CD4-positive, alpha-beta memory T cell (primary cell): ENCODE measurements at regions not wholly inside any gene's neighbourhood (a gene's known extent, or its start where the extent isn't known, plus 50 kb on each side); places are given as distances from the start of the nearest gene placed in this dataset.

Source experiments
- CTCF ChIA-PET: fragments of 350-600 bp; sonication (Branson Sonifier 250); formaldehyde crosslinking; loops from one replicate; lab custom pipeline; 2021; ENCODE audit warnings: inconsistent platforms; ENCODE audit not compliant: partially characterized antibody; lab: Charles Lee
- POLR2A ChIA-PET: fragments of 350-600 bp; sonication (Branson Sonifier 250); formaldehyde crosslinking; loops from one replicate; lab custom pipeline; 2021; ENCODE audit not compliant: partially characterized antibody; lab: Charles Lee
- DNase-seq, 5 donors: peaks; one replicate each; pipeline versions ENCODE4 v3.0.0 to v3.0.0-alpha.2; 2020 to 2022; ENCODE audit warnings: mixed read lengths in 1 of 5
- H3K27ac ChIP-seq: one replicate; pipeline ENCODE4 v1.7.0; 2013; ENCODE audit warnings: low read depth, low read length
- H3K27me3 ChIP-seq: 2 replicates; pipeline ENCODE4 v1.7.0; 2013; ENCODE audit warnings: mild to moderate bottlenecking, low read length, moderate library complexity; ENCODE audit not compliant: insufficient read depth
- H3K36me3 ChIP-seq: 2 replicates; pipeline ENCODE4 v1.7.0; 2013; ENCODE audit warnings: mild to moderate bottlenecking, low read length, moderate library complexity; ENCODE audit not compliant: insufficient read depth
- H3K4me1 ChIP-seq: 2 replicates; pipeline ENCODE4 v1.7.0; 2013; ENCODE audit warnings: mild to moderate bottlenecking, low read length, moderate library complexity; ENCODE audit not compliant: insufficient read depth
- H3K4me3 ChIP-seq, 2 donors: one replicate each; pipeline ENCODE4 v1.7.0; 2013; ENCODE audit warnings: low read length in 2 of 2, mild to moderate bottlenecking in 1 of 2
- H3K9me3 ChIP-seq, 2 donors: one replicate each; pipeline ENCODE4 v1.7.0; 2013; ENCODE audit warnings: low read length in 2 of 2, control low read depth in 1 of 2; ENCODE audit not compliant: control insufficient read depth in 1 of 2
- H3K27ac Mint-ChIP-seq, 7 donors: one replicate each; pipeline ENCODE4 v1.8.0; 2020 to 2021; ENCODE audit warnings: mixed read lengths in 7 of 7, mild to moderate bottlenecking in 6 of 7, inconsistent platforms in 3 of 7, moderate library complexity in 3 of 7
- H3K27me3 Mint-ChIP-seq, 2 donors: one replicate each; pipeline ENCODE4 v1.8.0; 2020 to 2021; ENCODE audit warnings: mixed read lengths in 2 of 2
- H3K36me3 Mint-ChIP-seq, 2 donors: one replicate each; pipeline ENCODE4 v1.8.0; 2020 to 2021; ENCODE audit warnings: mixed read lengths in 2 of 2, inconsistent platforms in 1 of 2, mild to moderate bottlenecking in 1 of 2
- H3K4me1 Mint-ChIP-seq, 4 donors: one replicate each; pipeline ENCODE4 v1.8.0; 2020 to 2021; ENCODE audit warnings: mixed read lengths in 4 of 4, mild to moderate bottlenecking in 1 of 4
- H3K4me3 Mint-ChIP-seq, 8 donors: one replicate each; pipeline ENCODE4 v1.8.0; 2020 to 2021; ENCODE audit warnings: mixed read lengths in 8 of 8, mild to moderate bottlenecking in 7 of 8, moderate library complexity in 6 of 8, inconsistent platforms in 3 of 8
- H3K9me3 Mint-ChIP-seq, 8 donors: one replicate each; pipeline ENCODE4 v1.8.0; 2020 to 2021; ENCODE audit warnings: mixed read lengths in 8 of 8, mild to moderate bottlenecking in 5 of 8, inconsistent platforms in 3 of 8, moderate library complexity in 1 of 8
- intact Hi-C: fragments of 100-400 bp; cut with micrococcal nuclease; formaldehyde crosslinking; loops from one replicate; pipeline ENCODE4 v1.15.1; 2023

DNA sequence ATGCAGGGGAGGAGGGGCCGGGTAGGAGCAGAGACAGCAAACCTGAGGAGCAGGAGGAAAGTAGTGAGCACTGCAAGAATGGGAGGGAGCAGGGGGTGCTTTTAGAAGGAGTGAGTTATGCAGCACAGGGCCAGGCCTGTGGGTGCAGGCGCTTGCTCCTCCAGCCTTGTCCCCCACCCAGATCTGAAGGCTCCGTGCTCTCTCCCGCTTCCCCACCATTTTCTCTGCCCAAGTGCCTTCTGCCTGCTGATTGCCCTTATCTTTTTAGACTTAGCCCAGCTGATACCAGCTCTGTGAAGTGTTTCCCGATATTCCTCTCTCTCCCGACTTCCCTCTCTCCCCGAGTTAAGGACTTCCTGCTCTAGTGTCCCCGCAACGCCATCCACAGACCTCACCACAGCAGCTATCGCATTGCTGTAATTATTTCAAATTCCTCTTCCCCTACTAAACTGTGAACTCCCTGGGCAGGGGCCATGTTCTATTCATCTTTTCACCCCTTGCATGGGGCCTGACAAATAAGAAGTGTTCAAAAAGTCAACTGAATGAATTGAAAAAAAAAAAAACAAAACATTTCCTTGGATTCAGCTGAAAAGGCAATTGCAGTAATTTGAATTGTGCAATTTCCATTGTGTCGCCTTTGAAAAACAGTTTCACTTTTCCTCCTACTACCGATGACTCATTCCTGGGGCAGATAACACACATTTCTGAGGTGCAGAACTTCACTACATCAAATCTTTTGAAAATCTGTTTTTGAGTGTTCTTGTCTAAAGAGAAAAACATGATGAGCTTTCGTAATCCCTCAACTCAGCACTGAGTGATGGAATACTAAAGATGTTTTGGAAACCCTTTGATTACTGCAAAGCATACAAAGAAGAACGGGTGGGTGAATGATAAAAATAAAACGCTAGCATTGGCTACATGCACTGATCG lies 69.7 kb upstream of the BMAL1 start:
- H3K4me1 ChIP-seq: peaks cover 26% of the 10 kb centered on the region
- CTCF ChIA-PET: interaction anchor here (1.0 to 5.6 kb wide), 6 partner anchors 24 to 144 kb away, joined by 3 to 41 read pairs (median 10); no protein-coding TSS in a partner anchor
- intact Hi-C loops: loop anchor here (1.0 to 5.0 kb wide), 5 partner anchors 25 to 127 kb away; partner anchors contain the start of gene BMAL1
- no peaks in the 10 kb centered on the region for H3K27me3 ChIP-seq
- Mint-ChIP-seq H3K36me3 (no peaks in the 10 kb centered on the region), H3K27ac (peak overlapping the region; percentile 70 to 89 (median 87)), H3K27me3 (no peaks in the 10 kb centered on the region), H3K4me3 (peak overlapping the region; percentile 86 to 93 (median 92)), H3K4me1 (peaks cover 17 to 37% (median 26%) of the 10 kb centered on the region in 4 donors), H3K9me3 (peaks cover 0 to 1% (median 0%) of the 10 kb centered on the region in 8 donors)
- POLR2A ChIA-PET: interaction anchor here (0.6 to 1.0 kb wide), 3 partner anchors 70 to 254 kb away, joined by 3 read pairs; no protein-coding TSS in a partner anchor
- H3K27ac ChIP-seq: peak overlapping the region; percentile 10
- no peaks in the 10 kb centered on the region for H3K36me3 ChIP-seq
- peak; percentile 36 to 54 (median 39) for DNase-seq
- no peaks in the 10 kb centered on the region for H3K9me3 ChIP-seq
- peak overlapping the region; percentile 37 to 73 for H3K4me3 ChIP-seq

DNA sequence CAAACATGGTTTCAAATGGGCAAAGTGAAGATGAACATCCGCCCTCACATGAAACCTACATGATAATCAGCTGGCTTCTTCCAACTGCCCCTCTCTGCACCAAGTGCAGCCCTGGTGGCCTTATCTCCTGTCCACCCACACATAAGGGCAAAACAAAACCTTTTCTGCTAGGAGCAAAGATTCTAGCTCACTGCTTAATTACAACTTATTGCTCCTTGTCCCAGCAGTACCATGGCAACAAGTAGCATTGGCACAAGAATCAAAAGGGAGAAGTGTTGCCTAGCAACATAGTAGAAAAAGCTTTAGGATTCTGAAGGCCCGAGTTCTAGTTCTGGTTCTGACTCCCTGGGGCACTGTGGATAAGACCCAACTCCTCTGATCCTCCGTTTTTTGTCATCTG lies 68.7 kb upstream of the BMAL1 start:
- Histone ChIP-seq H3K27me3 (no peaks in the 10 kb centered on the region), H3K27ac (no peak overlapping the region), H3K4me3 (no peak overlapping the region), H3K4me1 (peaks cover 26% of the 10 kb centered on the region), H3K9me3 (no peaks in the 10 kb centered on the region), H3K36me3 (no peaks in the 10 kb centered on the region)
- DNase-seq: peak in 1 of 5 donors; percentile 7
- POLR2A ChIA-PET: interaction anchor here (1.0 to 1.3 kb wide), 2 partner anchors 130 to 135 kb away, joined by 3 to 5 read pairs; no protein-coding TSS in a partner anchor
- peak overlapping the region in 7 of 8 donors; percentile 17 to 93 (median 63) for H3K4me3 Mint-ChIP-seq
- H3K27ac Mint-ChIP-seq: peak overlapping the region in 4 of 7 donors; percentile 6 to 43 (median 32)
- H3K4me1 Mint-ChIP-seq: peaks cover 17 to 37% (median 26%) of the 10 kb centered on the region in 4 donors
- no peaks in the 10 kb centered on the region for H3K36me3 Mint-ChIP-seq
- no peaks in the 10 kb centered on the region for H3K27me3 Mint-ChIP-seq
- CTCF ChIA-PET: interaction anchor here (1.2 to 5.6 kb wide), 6 partner anchors 25 to 257 kb away, joined by 3 to 41 read pairs (median 7); no protein-coding TSS in a partner anchor
- intact Hi-C loops: loop anchor here (1.0 to 5.0 kb wide), 5 partner anchors 26 to 126 kb away; partner anchors contain the start of gene BMAL1
- H3K9me3 Mint-ChIP-seq: peaks cover 0 to 1% (median 0%) of the 10 kb centered on the region in 8 donors

GRCh38 chr11:13209379-13209778 lies 68.2 kb upstream of the BMAL1 start:
- Mint-ChIP-seq H3K9me3 (peaks cover 0 to 1% (median 0%) of the 10 kb centered on the region in 8 donors), H3K36me3 (no peaks in the 10 kb centered on the region), H3K4me3 (peak overlapping the region in 5 of 8 donors; percentile 9 to 42 (median 37)), H3K4me1 (peaks cover 17 to 37% (median 26%) of the 10 kb centered on the region in 4 donors), H3K27ac (peak overlapping the region in 4 of 7 donors; percentile 6 to 38 (median 32)), H3K27me3 (no peaks in the 10 kb centered on the region)
- ChIA-PET POLR2A (interaction anchor here (1.3 kb wide), 1 partner anchor 134 kb away, joined by 5 read pairs; no protein-coding TSS in a partner anchor), CTCF (interaction anchor here (0.8 to 5.6 kb wide), 12 partner anchors 10 to 256 kb away, joined by 3 to 41 read pairs (median 4); no protein-coding TSS in a partner anchor)
- no peak for DNase-seq
- H3K27ac ChIP-seq: no peak overlapping the region
- H3K4me1 ChIP-seq: peaks cover 26% of the 10 kb centered on the region
- intact Hi-C loops: loop anchor here (2.0 to 5.0 kb wide), 2 partner anchors 48 to 67 kb away; partner anchors contain the start of gene BMAL1
- no peaks in the 10 kb centered on the region for H3K36me3 ChIP-seq
- H3K27me3 ChIP-seq: no peaks in the 10 kb centered on the region
- H3K4me3 ChIP-seq: no peak overlapping the region
- no peaks in the 10 kb centered on the region for H3K9me3 ChIP-seq

DNA sequence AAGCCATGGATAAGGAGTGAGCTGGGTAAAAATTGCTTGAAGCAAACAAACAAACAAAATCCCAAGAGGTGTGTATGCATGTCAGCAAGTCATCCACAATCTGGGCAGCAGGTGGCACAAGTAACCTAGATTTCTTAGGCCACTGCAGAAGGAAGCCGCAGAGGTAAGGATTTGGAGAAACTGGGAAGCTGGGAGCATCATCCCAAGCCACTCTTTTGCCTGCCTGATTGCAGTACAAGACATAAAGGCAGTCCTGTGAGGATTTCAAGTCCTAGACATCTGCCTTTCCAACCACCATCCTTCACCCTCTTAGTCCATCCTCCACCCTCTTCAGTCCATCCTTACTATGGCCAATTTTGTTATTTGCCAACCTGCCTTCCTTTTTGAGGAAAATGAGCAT lies 67.2 kb upstream of the BMAL1 start:
- Mint-ChIP-seq H3K27me3 (no peaks in the 10 kb centered on the region), H3K36me3 (no peaks in the 10 kb centered on the region), H3K27ac (peak overlapping the region in 2 of 7 donors; percentile 37 to 42), H3K4me1 (peaks cover 17 to 34% (median 25%) of the 10 kb centered on the region in 4 donors), H3K4me3 (no peak overlapping the region), H3K9me3 (peaks cover 0 to 1% (median 0%) of the 10 kb centered on the region in 8 donors)
- Histone ChIP-seq H3K9me3 (no peaks in the 10 kb centered on the region), H3K27ac (no peak overlapping the region), H3K36me3 (no peaks in the 10 kb centered on the region), H3K4me3 (no peak overlapping the region), H3K4me1 (peaks cover 24% of the 10 kb centered on the region), H3K27me3 (no peaks in the 10 kb centered on the region)
- ChIA-PET POLR2A (no interaction called here), CTCF (interaction anchor here (0.8 to 5.6 kb wide), 13 partner anchors 9 to 255 kb away, joined by 3 to 41 read pairs (median 4); no protein-coding TSS in a partner anchor)
- intact Hi-C loops: loop anchor here (1.0 kb wide), 1 partner anchor 134 kb away; no protein-coding TSS in a partner anchor
- peak in 4 of 5 donors; percentile 13 to 20 (median 14) for DNase-seq

DNA sequence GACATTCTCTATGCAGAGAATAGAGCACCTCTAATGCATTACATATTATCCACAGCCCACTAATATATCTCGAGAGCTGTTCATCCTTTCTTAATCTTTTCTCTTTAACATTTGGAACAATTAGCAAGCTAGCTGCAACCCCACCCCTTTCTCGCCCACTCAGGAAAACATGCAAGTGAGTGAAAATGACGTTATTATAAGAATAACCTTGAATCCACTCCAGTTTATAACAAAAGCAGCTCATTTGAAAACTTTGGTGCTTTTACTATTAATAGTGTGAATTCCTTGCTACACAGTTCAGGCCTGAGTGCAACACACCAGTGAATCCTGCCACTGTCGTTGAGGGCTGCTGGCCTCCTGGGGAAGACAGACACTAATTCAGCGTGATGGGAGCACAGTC lies 63.3 kb upstream of the BMAL1 start:
- Mint-ChIP-seq H3K4me3 (no peak overlapping the region), H3K4me1 (peaks cover 0 to 5% (median 2%) of the 10 kb centered on the region in 4 donors), H3K36me3 (no peaks in the 10 kb centered on the region), H3K27ac (no peak overlapping the region), H3K9me3 (peaks cover 0 to 2% (median 0%) of the 10 kb centered on the region in 8 donors), H3K27me3 (no peaks in the 10 kb centered on the region)
- Histone ChIP-seq H3K9me3 (no peaks in the 10 kb centered on the region), H3K27ac (no peak overlapping the region), H3K4me3 (no peak overlapping the region), H3K4me1 (no peaks in the 10 kb centered on the region), H3K27me3 (no peaks in the 10 kb centered on the region), H3K36me3 (no peaks in the 10 kb centered on the region)
- CTCF ChIA-PET: interaction anchor here (1.1 to 1.2 kb wide), 2 partner anchors 24 to 168 kb away, joined by 3 to 6 read pairs; no protein-coding TSS in a partner anchor
- POLR2A ChIA-PET: no interaction called here
- intact Hi-C loops: no loop called here
- no peak for DNase-seq

DNA sequence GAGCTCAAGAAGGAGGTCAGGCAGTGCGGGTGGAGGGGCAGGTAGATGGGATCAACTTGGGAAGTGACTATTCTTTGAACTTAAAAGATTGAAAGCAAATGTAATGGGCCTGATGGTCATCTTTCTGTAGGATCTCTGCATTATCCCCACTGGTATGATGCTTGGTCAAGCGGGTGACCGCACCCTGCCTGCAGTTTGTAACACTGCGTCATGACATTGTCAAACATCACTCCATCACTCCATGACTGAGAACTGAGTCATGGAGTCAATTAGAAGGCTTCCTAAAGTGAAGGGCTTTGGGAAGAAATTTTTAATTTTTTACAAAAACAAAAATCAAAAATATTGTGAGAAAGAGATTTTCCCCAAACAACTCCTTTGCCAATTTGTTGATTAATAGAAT lies 62.4 kb upstream of the BMAL1 start:
- POLR2A ChIA-PET: no interaction called here
- CTCF ChIA-PET: no interaction called here

More for the DNA sequence above, 62.4 kb upstream of the BMAL1 start:
- Mint-ChIP-seq H3K36me3 (no peaks in the 10 kb centered on the region), H3K27ac (no peak overlapping the region), H3K4me1 (no peaks in the 10 kb centered on the region), H3K4me3 (no peak overlapping the region), H3K27me3 (no peaks in the 10 kb centered on the region), H3K9me3 (peaks cover 0 to 4% (median 0%) of the 10 kb centered on the region in 8 donors)
- no peak overlapping the region for H3K27ac ChIP-seq
- H3K4me1 ChIP-seq: no peaks in the 10 kb centered on the region
- no peaks in the 10 kb centered on the region for H3K9me3 ChIP-seq
- intact Hi-C loops: no loop called here
- DNase-seq: no peak
- no peaks in the 10 kb centered on the region for H3K27me3 ChIP-seq
- H3K4me3 ChIP-seq: no peak overlapping the region
- H3K36me3 ChIP-seq: no peaks in the 10 kb centered on the region
